ENCODE measurements at regions not wholly inside any gene's neighbourhood (a gene's known extent, or its start where the extent isn't known, plus 50 kb on each side); places are given as distances from the start of the nearest gene placed in this dataset.

GRCh38 chr1:195501118-195501517 is 1107.1 kb downstream of the KCNT2 start:
- ATAC-seq = no peak

More at GRCh38 chr1:195501118-195501517, 1107.1 kb downstream of the KCNT2 start:
- FAIRE-seq (no peak), DNase-seq (ENCODE audit: extremely low read depth in 1 of 4, low spot score in 3 of 4) (no peak)
- Histone ChIP-seq H3K36me3 (ENCODE audit: control insufficient read depth, insufficient read depth, low read length) (no peaks in the 10 kb centered on the region), H3K9me1 (ENCODE audit: control insufficient read depth, insufficient read depth, low read length) (no peaks in the 10 kb centered on the region), H3K9me3 (replicated peaks; ENCODE audit: control insufficient read depth, insufficient read depth, low read depth, low read length) (no peaks in the 10 kb centered on the region), H2AFZ (ENCODE audit: low read depth, low read length) (no peak overlapping the region), H3K4me3 (no peak overlapping the region), H3K27ac (ENCODE audit: extremely low read depth, low read depth, low read length) (no peak overlapping the region), H3K27me3 (ENCODE audit: control insufficient read depth in 2 of 2, insufficient read depth in 2 of 2, low read length in 2 of 2) (no peaks in the 10 kb centered on the region), H4K20me1 (replicated peaks; ENCODE audit: control insufficient read depth, insufficient read depth, low read length) (no peaks in the 10 kb centered on the region), H3K4me1 (replicated peaks in 1 of 2; ENCODE audit: control insufficient read depth in 2 of 2, insufficient read depth in 2 of 2, low read length in 2 of 2) (no peaks in the 10 kb centered on the region), H3K79me2 (ENCODE audit: control insufficient read depth, insufficient read depth, low read length) (no peaks in the 10 kb centered on the region), H3K4me2 (ENCODE audit: insufficient read depth, low read length) (no peak overlapping the region), H3K9ac (ENCODE audit: insufficient read depth in 1 of 2, low read depth in 2 of 2, low read length in 2 of 2) (no peak overlapping the region)
- no peak for TF ChIP-seq NFIX (CRISPR knock-in tag; IDR thresholded peaks at IDR 0.05; ENCODE audit: low read depth)
- TF ChIP-seq NCOA4 (IDR thresholded peaks at IDR 0.05; ENCODE audit: partially characterized antibody) = no peak
- TF ChIP-seq THRA (IDR thresholded peaks at IDR 0.05) = no peak
- no peak for TF ChIP-seq TAF7 (tag; IDR thresholded peaks at IDR 0.05)
- TF ChIP-seq SPI1 (IDR thresholded peaks at IDR 0.05; ENCODE audit: borderline replicate concordance, low read depth, low read length) = no peak
- TF ChIP-seq GTF3C2 (IDR thresholded peaks at IDR 0.05; ENCODE audit: borderline replicate concordance, extremely low read depth, insufficient read length) = no peak
- TF ChIP-seq XRCC3 (IDR thresholded peaks at IDR 0.05) = no peak
- TF ChIP-seq ZFX (CRISPR knock-in tag; IDR thresholded peaks at IDR 0.05) = no peak
- no peak for TF ChIP-seq MIER1 (IDR thresholded peaks at IDR 0.05; ENCODE audit: low read depth)
- no peak for TF ChIP-seq PTRF (tag; IDR thresholded peaks at IDR 0.05)
- TF ChIP-seq JUN (IDR thresholded peaks at IDR 0.05; ENCODE audit: borderline replicate concordance, low read depth, low read length) = no peak
- no peak for TF ChIP-seq JUN (CRISPR knock-in tag; IDR thresholded peaks at IDR 0.05; ENCODE audit: borderline replicate concordance)
- TF ChIP-seq ZNF830 (CRISPR knock-in tag; IDR thresholded peaks at IDR 0.05) = no peak
- TF ChIP-seq ARID2 (IDR thresholded peaks at IDR 0.05) = no peak
- TF ChIP-seq ZNF444 (CRISPR knock-in tag; IDR thresholded peaks at IDR 0.05) = no peak
- no peak for TF ChIP-seq ESRRB (CRISPR knock-in tag; IDR thresholded peaks at IDR 0.05; ENCODE audit: borderline replicate concordance)
- no peak for TF ChIP-seq BCL6 (CRISPR knock-in tag; IDR thresholded peaks at IDR 0.05)
- TF ChIP-seq CC2D1A (IDR thresholded peaks at IDR 0.05) = no peak
- no peak for TF ChIP-seq NR2F6 (CRISPR knock-in tag; IDR thresholded peaks at IDR 0.05)
- TF ChIP-seq CSDE1 (IDR thresholded peaks at IDR 0.05) = no peak
- in situ Hi-C loops (cut with MboI) = no loop called here
- intact Hi-C loops (cut with micrococcal nuclease) = no loop called here
- CTCF ChIA-PET (ENCODE audit: low intra/inter-chr PET ratio) = no interaction called here
- no TSS peak for BruUV-seq (replicated peaks)
- POLR2A ChIA-PET = no interaction called here
- 9% methylated on average over 2 of the region's 2 CpGs for WGBS (ENCODE audit: insufficient coverage, low coverage, missing lambda C conversion rate)

Measured in K562 (cell line).